Hematopoietic multipotent progenitor cell treated with erythropoietin and hydrocortisone succinate and interleukin-3 and kit ligand, for 4 days (in vitro differentiated cells): ENCODE measurements at regions not wholly inside any gene's neighbourhood (a gene's known extent, or its start where the extent isn't known, plus 50 kb on each side); places are given as distances from the start of the nearest gene placed in this dataset.
A peak's percentile ranks its signal among the peaks of the same experiment; 100 is the strongest.
"Not testable (repeated sequence)": the region's sequence is repeated elsewhere in the genome, so short reads cannot be mapped to it uniquely, and the experiment has no call there.

Experiments used
- DNase-seq: peaks from one replicate; pipeline ENCODE4 v3.0.0-alpha.2; 2015

DNA sequence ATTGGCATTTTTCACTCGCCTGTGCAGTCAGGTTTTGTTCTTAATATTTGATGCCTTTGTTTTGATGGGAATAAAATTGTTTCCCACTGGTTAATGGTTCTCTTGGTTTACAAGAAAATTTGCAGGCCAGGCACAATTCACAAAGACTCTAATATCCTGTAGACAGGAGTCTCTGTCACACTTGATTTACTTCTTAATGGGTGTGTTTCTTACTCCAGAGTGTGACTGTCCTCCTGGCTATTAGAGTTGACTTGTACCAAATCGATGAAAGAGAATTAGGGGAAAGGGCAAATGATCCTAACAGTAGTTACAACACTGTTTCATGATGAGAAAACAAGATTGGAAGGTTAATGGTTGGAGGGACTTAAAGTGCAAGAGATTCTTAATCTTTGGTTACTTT is 142.8 kb upstream of the SV2C start:
- no peak for DNase-seq

DNA sequence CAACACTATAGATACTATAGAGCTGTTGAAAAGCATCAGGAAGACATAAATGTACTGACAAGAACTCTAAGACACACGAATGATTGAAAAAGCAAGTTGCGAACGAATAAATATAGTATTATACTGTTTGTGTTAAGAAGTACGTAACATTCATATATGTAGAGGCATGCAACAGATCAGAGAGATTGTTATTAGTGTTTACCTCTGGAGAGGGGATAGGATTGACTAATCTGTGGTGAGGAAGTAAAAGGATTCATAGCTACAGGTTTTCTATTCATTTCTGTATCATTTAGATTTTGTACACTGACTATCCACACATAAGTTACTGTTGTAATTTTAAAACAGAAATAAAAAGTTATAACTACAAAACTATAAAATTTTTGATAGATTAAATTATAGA is 147.6 kb upstream of the SV2C start:
- no peak for DNase-seq

DNA sequence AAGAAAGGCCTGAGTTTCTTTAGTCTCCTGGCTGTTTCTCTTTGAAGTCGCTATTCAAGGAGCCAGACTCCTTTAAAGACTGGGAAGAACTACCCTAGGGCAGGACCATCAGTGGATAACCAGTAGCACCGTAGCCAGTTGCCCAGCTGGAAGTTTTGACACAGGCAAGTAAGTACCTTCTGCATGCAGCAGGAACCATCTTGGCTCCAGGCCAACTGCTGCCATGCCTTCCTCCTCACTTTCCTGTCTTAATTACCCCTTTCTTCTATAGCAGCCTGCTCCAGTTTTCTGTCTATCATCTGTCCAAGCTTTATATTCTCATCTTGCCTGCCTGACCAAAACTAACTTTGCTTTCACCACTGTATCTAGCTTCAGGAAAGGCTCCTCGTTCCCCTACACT is 149.7 kb upstream of the SV2C start:
- peak; percentile 7 for DNase-seq

DNA sequence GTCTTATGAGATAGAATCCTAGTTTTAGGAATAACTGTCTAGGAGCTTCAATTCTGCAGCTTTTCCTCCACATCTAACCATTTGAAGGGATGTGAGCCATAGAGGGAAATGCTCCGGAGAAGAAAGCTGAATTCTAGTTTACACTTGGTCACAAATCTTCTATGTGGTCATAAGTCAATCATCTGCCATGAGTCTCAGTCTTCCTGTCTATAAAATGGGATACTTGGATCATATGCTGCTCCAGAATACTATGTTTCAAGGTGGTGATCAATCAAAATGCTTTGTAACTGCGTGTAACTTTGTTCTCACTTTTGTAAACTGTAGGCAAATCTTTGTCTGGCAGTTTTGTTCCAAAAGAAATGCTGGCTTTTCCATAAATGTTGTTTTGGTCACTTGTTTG is 152.0 kb upstream of the SV2C start:
- no peak for DNase-seq

DNA sequence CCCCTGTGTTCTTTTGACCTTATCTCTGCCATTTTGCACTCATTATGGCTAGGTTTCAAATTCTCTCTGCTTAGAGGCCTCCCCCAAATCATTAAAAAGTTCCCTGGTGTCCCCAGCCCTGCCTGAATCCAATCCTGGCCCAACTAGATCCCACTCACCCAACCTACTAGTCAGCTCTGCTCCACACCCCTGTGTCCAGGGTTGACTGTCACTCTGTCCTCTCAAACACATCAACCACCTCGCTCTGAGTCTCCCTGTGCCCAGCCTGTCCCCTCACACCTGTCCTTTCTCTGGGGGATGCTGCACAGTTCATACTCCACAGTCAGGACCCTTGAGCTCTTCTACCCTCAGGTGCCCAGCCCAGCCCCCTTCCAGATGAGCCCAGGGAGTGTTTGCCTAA is 154.2 kb upstream of the SV2C start:
- DNase-seq: no peak

DNA sequence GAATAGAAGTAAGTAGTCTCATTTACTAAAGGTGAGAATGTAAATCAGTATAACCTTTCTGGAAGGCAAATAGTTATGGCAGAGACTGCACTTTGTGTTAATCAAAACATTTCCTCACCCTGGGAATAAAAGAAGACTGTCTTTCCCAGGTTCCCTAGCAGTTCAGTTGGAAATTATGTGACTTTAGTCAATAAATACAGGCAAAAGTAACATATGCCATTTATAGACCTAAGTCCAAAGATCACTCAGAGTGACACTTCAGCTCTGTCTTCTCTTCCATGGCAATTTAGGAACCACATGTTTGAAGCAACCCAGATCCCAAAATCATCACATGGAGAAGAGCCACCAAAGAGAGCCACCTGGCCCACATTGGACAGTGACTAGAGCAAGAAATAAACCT is 160.7 kb upstream of the SV2C start:
- DNase-seq: no peak

DNA sequence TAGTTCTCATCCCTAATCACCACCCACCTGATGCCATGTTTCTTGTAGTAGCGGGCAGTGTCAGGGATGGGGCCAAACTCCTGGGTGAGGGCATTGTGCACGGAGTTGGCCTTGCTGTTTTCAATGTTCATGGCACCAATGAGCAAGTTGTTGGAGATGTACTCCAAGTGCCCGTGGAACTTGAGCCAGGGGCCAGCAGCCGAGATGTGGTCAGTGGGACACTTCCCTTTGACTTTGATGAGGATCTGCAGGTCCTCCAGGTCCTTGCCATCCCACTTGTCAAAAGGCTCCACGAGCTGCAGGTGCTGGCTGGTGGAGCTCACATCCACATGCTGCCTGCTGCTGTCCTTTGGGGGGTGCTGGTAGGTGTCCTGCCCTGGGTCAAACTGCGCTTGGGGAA is 162.2 kb upstream of the SV2C start:
- DNase-seq: no peak

DNA sequence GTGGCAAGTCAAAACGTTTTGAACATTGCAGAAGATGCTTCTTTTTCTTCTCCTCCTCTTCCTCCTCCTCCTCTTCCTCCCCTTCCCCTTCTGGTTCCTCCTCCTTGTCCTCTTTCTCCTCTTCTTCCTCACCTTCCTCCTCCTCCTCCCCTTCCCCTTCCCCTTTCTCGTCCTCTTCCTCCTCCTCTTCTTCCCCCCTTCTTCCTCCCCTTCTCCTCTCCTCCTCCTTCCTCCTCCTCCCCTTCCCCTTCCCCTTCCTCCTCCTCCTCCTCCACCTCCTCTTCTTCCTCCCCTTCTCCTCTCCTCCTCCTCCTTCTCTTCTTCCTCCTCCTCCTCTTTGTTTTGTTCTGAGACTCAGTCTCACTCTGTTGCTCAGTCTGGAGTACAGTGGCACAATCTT is 167.0 kb upstream of the SV2C start:
- no peak for DNase-seq

DNA sequence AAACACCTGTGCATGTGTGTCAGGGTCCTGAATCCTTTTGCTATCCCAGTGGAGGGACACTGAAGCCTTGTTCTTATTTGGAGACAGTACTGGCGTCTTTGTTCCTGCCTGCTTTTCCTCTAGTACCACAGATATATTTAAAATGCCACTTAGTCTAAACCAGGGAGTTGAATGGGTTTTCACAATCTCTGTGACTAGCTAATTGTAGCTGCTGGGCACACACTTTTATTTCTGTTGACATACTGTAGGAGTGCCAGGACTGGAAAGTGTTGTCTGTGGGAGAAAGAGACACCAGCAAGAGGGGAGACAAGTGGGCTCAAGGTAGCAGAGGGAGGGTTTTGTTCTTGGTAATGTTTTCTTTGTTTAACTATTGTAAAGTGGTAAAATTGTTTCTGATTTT is 174.0 kb upstream of the SV2C start:
- DNase-seq: no peak

DNA sequence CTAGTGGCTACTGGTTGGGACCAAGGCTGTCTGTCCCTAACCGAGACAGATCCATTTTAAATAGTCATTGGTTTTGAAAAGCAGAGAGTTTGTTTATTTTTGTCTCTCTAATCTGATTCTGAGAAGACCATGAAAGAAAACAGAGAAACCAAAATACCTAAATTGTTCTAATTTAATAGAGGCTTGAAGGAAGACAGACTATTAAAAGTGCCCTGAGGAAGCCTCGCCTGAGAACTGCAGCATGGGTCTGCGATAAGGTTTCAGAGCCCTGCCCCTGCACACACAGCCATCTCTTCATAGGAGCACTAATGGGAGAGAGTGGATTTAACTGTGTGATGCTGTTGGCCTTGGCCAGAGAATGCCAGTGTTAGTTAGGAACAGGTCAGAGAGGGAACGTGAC is 175.5 kb upstream of the SV2C start:
- DNase-seq: no peak

DNA sequence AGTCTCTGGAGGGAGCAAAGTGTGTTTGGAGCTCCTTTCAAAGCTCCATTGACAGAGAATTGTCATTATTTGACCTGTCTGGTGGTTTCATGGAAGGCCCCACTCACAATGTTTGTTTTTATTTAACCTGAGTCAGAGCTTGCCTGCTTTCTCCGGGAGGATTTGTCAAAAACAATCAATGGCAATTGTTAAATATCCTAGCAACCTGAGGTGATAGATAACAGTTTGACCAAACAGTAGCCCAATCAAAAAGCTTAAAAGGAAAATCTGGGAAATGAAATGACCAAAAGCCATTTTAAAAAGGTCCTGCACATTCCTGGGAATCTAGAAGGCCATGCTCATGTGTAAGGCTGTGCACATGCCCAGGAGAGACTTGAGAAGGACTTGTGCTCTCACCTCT is 177.2 kb upstream of the POC5 start:
- no peak for DNase-seq

DNA sequence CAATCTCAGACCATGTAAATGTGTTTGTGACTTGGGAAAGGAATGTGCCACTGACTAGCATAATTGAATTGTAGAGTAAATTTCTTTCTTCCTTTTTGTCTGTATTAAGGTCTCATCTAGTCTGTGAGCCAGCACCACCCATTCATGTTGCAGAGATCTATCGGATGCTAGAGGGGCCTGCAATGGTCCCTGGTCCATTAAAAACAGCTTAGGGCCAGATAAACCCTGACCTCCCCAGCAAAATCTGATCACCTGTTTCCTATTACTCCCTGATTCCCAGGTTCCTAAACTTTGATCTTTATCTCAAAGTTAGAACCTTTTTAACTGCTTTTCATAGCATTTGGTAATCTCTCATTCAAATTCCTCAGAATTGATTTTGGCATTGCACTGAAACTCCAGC is 174.5 kb upstream of the POC5 start:
- DNase-seq: no peak

DNA sequence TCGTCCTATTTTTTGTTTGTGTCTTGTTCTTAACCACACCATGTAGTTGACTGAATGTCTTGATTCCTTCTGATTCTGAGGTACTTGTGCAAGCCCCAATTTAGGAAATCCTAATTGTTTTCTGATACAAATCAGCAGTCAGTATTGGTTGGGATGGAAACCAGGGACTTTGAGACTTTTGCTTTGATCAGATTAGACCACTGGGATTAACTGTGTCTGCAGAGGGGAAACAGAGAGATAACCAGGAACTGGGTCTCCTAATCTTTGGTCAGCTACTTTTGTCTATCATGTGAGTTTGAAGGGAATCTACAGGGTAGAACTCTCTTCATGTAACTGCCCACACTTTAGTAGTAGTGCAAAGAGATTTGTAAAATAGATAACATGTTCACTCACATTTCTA is 173.8 kb upstream of the POC5 start:
- no peak for DNase-seq

DNA sequence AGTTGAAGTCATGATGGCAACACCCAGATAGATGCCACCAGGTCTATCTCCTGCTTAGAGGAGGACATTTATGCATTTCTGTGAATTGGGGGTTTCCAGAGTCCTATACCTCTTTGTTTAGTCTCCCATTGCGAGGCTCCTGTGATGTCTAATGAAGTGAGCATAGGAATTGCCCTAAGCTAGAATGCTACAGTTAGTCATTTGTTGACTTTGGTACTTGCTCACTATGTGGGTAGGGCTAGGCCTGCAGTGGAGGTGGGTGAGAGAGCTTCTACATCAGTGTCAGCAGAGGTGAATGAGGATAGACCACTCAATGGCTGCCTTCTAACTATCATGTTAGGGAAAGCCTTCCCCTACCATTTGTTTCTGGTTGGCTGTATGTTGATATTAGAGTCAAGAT is 173.3 kb upstream of the POC5 start:
- DNase-seq: no peak

DNA sequence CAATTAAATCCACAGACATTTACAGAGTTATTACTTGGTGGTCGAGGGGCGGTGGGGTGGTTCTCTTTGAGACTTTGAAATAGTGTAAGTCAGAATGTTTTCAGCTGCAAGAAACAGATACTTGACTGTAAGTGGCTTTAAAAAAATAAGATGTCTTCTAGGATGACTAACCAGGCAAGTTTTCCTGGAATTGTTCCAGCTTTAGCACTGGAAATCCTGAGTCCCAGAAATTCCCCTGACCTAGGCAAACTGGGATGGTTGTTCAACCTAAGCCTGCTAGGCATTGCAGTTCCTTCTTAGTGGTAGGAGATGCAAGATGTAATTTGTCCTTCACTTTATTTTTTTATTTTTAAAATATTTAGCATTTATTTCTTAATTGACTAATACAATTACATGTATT is 169.5 kb upstream of the POC5 start:
- DNase-seq: no peak

DNA sequence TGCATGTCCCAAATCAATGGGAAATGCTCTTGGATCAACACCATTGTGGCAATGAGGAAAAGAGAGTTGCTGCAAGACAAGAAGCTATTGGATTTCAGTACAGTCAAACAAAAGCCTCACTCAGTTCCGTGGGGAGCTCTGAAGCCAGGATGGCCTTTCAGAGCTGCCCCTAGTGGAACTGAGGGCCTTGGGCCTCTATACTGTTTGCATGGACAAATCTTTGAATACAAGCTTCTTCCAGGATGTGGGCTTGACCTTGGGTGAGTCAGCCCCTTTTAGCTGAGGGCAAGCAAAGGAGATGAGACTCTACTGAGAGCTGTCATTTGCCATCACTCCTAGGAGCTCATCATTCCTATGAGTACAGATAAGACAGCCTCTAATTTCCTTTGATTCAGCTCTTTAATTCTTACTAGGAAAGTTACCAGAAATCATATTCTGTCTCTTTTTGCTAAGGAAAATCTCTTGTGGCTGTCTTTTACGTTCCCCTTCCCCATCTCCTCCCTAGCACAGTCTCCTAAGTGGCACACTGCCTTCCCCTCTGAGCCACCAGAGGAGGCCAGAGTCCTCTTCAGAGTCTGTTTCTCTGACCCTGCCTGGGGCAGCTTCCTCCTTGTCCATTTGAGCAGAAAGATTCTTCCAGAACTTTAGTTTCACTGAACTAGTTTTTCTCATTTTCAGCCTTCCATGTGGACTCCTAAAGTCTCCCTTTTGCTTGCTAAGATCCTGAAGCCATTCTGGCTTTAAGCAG is 168.8 kb upstream of the POC5 start:
- DNase-seq: peak; percentile 22

DNA sequence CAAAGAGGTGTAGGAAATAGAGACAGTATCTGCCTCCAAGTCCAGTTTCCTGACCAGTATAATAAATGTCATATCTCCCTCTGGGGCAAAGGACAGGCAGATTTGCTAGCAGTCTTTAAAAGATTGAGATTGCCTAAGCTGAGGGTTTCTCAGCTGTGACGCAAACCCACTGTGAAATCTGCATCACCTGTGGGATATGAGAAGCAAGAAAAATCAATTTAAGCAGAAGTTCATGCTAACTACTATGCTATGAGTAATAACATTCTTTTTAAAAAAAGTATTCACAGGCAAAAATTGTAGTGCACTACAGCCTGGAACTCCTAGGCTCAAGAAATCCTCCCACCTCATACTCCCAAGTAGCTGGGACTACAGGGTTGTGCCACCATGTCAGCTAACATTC is 168.1 kb upstream of the POC5 start:
- no peak for DNase-seq

DNA sequence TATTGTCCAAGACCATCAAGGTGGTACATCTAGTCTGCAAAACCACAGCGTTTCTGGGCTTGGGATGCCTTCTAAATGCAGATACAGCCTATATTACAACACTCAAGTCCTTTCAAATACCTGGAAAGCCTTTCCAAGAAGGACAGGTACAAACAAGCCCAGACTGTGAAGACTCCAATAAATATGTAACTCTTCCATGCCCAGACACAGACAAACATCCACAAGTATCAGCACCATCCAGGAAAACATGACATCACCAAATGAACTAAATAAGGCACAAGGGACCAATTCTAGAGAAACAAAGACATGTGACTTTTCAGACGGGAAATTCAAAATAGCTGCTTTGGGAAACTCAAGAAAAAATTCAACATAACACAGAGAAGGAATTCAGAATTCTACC is 152.7 kb upstream of the POC5 start:
- no peak for DNase-seq

DNA sequence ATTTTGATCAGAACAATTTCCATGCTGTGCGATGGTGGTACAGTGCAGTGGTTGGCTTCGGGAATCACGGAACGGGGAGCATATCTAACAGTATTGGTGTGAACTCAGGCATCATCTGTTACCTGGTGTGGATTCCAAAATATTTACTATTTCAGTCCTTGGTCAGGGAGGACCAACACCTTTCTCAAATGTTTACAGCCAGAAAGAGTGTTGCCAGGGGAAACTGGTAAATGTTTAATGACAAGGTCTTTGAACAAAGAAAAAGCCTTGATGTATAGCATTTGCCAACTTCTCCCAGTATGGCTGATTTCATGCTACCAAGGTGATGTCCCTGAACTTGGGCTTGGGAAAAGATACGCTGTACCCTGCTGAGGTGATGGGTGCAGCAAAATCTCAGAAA is 145.6 kb upstream of the POC5 start:
- DNase-seq: no peak

DNA sequence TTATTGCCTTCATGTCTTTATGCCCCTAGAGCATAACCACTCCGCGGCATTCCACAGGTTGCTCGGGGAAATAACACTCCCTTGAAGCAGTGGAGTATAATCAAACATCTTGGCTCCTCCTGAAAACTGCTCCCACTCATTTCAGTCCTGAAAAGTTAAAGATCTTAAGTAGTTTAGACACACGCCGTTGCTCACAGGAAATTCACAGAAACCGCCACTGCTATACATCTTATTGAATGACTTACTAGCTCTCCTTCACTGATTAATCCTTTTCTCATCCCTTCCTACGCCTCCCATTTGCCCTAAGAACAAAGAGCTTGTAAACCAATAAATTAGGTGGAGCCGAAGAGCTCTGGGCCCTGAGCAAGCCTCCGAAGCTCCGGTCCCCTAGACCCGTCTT is 142.4 kb upstream of the POC5 start:
- not testable (repeated sequence) for DNase-seq

DNA sequence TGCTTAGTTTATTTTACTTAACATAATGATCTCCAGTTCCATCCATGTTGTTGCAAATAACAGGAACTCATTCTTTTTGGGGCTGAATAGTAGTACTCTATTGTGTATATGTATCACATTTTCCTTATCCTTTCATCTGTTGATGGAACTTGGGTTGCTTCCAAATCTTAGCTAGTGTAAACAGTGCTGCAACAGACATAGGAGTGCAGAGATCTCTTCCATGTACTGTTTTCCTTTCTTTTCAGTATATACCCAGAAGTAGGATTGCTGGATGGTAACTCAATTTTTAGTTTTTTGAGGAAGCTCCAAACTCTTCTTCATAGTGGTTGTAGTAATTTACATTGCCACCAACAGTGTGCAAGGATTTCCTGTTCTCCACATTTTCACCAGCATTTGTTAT is 138.8 kb upstream of the POC5 start:
- no peak for DNase-seq

DNA sequence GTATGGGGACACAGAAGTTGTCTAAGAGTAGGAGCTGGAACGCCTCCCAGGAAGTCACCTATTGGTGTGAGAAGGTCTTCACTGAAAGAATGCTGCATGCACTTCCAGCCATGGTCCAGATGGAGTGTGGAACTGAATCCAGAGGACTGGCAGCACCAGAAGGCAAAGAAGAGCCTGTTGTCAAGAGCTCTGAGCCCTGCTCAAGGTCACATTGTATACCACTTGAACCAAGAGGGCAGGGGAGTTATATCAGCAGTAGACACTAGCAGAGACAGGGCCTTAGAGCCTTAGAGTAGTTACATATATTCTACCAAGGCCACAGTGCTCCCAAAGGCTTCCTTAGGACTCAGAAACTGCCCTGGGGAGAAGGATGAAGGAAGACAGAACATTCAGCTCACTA is 130.8 kb upstream of the POC5 start:
- no peak for DNase-seq

DNA sequence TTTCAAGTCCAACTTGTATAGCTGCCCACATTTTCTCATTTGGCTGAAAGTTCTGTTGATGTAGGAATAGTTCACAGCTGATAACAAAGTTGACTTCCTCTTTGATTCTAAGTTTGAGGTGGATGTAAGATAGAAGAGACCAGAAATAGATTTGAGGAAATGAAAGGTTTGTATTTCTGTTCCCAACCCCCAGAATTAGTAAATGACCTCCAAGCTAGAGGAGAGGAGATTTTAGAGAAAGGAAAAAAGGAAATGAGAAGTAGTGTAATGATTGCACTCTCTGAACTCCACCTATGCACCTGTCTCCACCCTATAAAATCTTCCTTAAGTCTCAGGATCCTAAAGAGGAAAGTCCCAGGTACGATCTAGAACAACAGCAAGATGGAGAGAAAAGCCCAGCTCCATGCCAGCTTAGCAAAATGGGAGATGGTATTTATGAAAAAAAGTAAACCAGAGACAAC is 130.4 kb upstream of the POC5 start:
- peak; percentile 29 for DNase-seq

DNA sequence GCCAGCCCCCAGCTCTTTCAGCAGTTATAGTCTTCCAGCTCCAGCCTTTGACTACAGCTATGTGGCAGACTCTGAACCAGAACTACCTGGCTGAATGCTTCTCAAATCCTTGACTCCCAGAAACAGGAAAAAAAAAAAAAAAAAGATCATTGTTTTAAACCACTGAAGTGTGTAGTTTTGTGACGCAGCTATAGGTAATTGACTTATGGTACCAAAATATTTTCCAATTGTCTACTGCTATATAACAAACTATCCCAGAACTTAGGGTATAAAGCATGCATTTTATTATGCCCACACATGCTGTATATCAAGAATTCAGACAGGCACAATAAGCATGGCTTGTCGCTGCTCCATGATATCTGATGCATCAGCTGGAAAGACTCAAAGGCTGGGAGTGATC is 127.1 kb upstream of the POC5 start:
- no peak for DNase-seq

DNA sequence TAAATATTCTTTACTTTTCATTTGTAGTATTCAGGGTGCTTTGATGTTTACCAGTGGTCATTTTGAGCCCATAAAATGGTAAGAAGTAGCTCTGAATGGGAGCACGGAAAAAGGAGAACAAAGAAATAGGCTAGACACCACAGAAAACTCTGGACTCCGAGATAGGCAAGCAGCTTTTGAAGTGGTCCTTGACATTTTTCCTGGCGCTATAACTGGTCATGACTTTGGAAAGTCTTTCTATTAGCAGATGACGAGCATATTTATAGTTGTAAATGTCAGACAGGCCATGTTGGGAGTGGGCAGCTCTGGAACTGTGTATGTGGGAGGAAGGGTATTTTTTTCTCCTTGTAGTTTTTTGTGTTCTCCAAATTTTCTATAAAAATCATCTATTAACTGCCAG is 126.1 kb upstream of the POC5 start:
- DNase-seq: no peak

DNA sequence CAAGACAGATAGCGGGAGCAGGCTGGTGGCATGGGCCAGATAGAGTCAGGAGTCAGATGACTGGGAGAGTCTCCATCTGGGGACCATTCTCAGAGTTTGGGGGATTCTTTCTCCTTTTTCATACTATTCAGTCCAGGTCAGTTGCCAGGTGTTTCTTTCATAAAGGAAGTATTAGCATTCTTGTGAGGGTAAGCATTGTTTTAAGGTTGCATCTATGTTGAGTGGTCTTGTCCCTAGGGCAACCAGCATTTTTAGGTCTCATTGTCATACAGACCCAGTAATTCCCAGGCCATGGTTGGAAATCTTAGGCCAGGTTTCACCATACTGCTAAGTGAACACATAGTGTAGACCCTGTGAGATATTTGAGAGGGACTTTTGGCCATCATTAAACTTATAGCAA is 122.3 kb upstream of the POC5 start:
- no peak for DNase-seq
